ENCODE measurements at regions not wholly inside any gene's neighbourhood (a gene's known extent, or its start where the extent isn't known, plus 50 kb on each side); places are given as distances from the start of the nearest gene placed in this dataset.
"Not testable (repeated sequence)": the region's sequence is repeated elsewhere in the genome, so short reads cannot be mapped to it uniquely, and the experiment has no call there.

DNA sequence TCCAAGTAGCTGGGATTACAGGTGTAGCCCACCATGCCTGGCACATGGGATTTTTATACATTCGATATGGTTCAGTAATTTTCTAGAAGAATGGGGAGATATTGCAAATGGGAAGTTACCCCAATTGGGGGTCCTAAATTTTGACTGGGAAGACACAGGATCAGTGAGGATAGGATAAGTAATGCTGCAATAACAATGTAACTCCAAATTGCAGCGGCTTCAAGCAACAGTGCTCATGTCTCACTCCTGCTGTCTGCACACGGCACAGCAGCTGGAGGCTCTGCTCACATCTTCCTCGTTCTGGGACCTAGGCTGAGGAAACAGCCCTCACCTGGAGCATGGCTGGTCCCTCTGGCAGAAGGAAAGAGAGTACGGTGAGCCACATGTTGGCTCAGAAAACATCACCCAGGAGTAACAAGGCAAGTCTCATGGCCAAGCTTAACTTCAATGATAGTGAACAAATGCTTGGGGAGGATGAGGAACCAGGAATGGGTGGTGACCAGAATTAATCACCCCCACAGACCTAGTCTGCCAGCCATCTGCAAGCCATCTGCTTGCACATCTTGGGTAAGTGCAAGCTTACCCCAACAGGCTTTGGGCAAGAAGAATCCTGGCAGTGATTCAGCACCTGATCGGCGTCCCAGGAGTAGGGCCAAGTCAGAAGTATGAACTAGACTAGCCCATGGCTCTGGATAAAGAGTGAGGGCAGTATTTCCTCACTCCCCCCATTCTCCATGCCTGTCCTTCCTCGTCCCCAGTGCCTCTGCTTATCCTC, 229.2 kb downstream of the COPRS start:
- H3K4me3 ChIP-seq (ENCODE audit: low read depth, low read length) = no peak overlapping the region
- no peak for DNase-seq (ENCODE audit: low read depth)
- TF ChIP-seq CTCF (IDR thresholded peaks at IDR 0.05; ENCODE audit: low read depth, low read length, missing control alignments) = no peak

DNA sequence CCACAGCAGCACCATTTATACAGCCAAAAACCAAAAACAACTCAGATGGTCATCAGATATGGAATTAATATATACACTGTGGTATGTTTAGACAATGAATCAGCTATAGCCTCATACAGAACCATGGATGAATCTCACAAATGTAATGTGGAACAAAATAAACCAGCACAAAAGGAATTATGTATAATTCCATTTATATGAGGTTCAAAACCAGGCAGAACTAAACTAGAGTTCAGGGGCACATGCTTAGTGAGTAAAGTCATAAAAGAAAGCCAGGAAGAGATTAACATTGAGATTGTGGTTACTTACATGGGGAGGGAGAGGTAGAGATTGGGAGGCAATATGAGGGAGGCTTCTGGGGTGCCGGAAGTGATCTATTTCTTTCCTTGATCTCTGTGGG, 231.1 kb downstream of the COPRS start:
- TF ChIP-seq CTCF (IDR thresholded peaks at IDR 0.05; ENCODE audit: low read depth, low read length, missing control alignments) = no peak
- no peak for DNase-seq (ENCODE audit: low read depth)
- no peak overlapping the region for H3K4me3 ChIP-seq (ENCODE audit: low read depth, low read length)

DNA sequence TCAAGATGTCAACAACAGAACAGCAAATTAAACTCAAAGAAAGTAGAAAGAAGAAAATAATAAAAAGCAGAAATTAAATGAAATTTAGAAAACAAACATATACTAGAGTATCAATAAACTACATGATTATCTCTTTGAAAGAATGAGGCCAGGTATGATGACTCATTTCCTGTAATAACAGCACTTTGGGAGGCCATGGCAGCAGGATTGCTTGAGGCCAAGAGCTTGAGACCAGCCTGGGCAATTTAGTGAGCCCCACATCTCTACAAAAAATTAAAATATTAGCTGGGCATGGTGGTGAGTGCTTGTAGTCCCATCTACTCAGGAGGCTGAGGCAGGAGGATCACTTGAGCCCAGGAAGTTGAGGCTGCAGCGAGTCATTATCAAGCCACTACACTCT, 232.5 kb downstream of the RAB11FIP4 start:
- DNase-seq (ENCODE audit: low read depth) = no peak
- TF ChIP-seq CTCF (IDR thresholded peaks at IDR 0.05; ENCODE audit: low read depth, low read length, missing control alignments) = no peak
- no peak overlapping the region for H3K4me3 ChIP-seq (ENCODE audit: low read depth, low read length)

GRCh38 chr17:31622500-31622899, 231.0 kb downstream of the RAB11FIP4 start:
- TF ChIP-seq CTCF (IDR thresholded peaks at IDR 0.05; ENCODE audit: low read depth, low read length, missing control alignments) = no peak
- DNase-seq (ENCODE audit: low read depth) = no peak
- no peak overlapping the region for H3K4me3 ChIP-seq (ENCODE audit: low read depth, low read length)

- no peak overlapping the region for H3K4me3 ChIP-seq (ENCODE audit: low read depth, low read length)
- no peak for DNase-seq (ENCODE audit: low read depth)
- no peak for TF ChIP-seq CTCF (IDR thresholded peaks at IDR 0.05; ENCODE audit: low read depth, low read length, missing control alignments)
These were observed 230.1 kb downstream of the RAB11FIP4 start for GRCh38 chr17:31621566-31621965.

- not testable (repeated sequence) for H3K4me3 ChIP-seq (ENCODE audit: low read depth, low read length); DNase-seq (ENCODE audit: low read depth)
These were observed 219.6 kb downstream of the RAB11FIP4 start for GRCh38 chr17:31611053-31611452.

- TF ChIP-seq CTCF (IDR thresholded peaks at IDR 0.05; ENCODE audit: low read depth, low read length, missing control alignments) = no peak
- DNase-seq (ENCODE audit: low read depth) = no peak
- H3K4me3 ChIP-seq (ENCODE audit: low read depth, low read length) = no peak overlapping the region
These were observed 218.8 kb downstream of the RAB11FIP4 start for GRCh38 chr17:31609996-31610910.
